ENCODE measurements at regions not wholly inside any gene's neighbourhood (a gene's known extent, or its start where the extent isn't known, plus 50 kb on each side); places are given as distances from the start of the nearest gene placed in this dataset.

DNA sequence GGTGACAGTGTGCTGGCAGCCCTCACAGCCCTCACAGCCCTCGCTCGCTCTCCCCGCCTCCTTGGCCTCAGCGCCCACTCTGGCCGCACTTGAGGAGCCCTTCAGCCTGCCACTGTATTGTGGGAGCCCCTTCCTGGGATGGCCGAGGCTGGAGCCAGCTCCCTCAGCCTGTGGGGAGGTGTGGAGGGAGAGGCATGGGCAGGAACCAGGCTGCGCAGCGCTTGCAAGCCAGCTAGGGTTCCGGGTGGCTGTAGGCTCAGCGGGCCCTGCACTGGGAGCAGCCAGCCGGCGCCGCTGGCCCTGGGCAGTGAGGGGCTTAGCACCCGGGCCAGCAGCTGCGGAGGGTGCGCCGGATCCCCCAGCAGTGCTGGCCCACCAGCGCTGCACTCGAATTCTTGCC lies 177.0 kb downstream of the MSX2 start:
- TF ChIP-seq HOXB5 (CRISPR knock-in tag; IDR thresholded peaks at IDR 0.05), result no peak
- no peak for TF ChIP-seq RAD21 (conservative IDR thresholded peaks at IDR 0.05 in 1 of 2, IDR thresholded peaks at IDR 0.05 in 1 of 2)
- TF ChIP-seq HOXA7 (CRISPR knock-in tag; IDR thresholded peaks at IDR 0.05), result no peak

Data from A549 (cell line).